ENCODE measurements at regions not wholly inside any gene's neighbourhood (a gene's known extent, or its start where the extent isn't known, plus 50 kb on each side); places are given as distances from the start of the nearest gene placed in this dataset.

DNA sequence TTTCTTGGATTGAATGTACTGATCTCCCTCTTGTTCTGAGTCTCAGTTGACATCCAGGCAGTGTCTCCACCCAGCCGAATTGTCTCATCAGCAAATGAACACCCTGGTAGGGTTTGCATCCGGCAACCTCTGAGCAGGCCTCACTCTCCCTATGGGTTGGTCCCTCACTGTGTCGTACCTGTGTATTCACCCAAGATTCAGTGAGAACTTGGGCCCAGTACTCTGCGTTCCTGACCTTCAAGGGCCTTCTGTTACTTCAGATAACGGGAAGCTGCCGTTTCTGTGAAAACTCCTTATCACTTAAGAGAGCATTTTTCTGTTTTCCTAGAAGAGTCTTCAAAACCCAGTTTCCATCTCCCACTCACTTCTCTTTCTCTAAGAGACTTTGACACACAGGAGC, 915.6 kb downstream of the TBC1D22A start:
- Histone ChIP-seq H3K36me3 (ENCODE audit: control insufficient read depth in 5 of 5, insufficient read depth in 5 of 5, low read length in 5 of 5) (no peaks in the 10 kb centered on the region), H3K27ac (ENCODE audit: low read depth, low read length) (no peak overlapping the region), H3K4me3 (ENCODE audit: low read depth in 1 of 5, low read length in 5 of 5) (no peak overlapping the region)

GRCh38 chr22:47676685-47677084, 914.2 kb downstream of the TBC1D22A start:
- Histone ChIP-seq H3K9ac (ENCODE audit: low read length in 5 of 5) (no peak overlapping the region), H3K4me1 (ENCODE audit: control insufficient read depth in 5 of 5, insufficient read depth in 5 of 5, low read length in 5 of 5) (no peaks in the 10 kb centered on the region), H3K9me3 (ENCODE audit: control insufficient read depth in 5 of 5, low read length in 5 of 5) (peaks cover 0 to 1% (median 0%) of the 10 kb centered on the region in 5 donors), H3K4me3 (ENCODE audit: low read depth in 1 of 5, low read length in 5 of 5) (no peak overlapping the region), H3K27ac (ENCODE audit: low read depth, low read length) (no peak overlapping the region), H3K36me3 (ENCODE audit: control insufficient read depth in 5 of 5, insufficient read depth in 5 of 5, low read length in 5 of 5) (no peaks in the 10 kb centered on the region), H3K27me3 (ENCODE audit: control insufficient read depth in 5 of 5, insufficient read depth in 4 of 5, low read length in 5 of 5) (peaks cover 0 to under 1% (median 0%) of the 10 kb centered on the region in 5 donors)

More for the DNA sequence above, 915.6 kb downstream of the TBC1D22A start:
- H3K4me1 ChIP-seq (ENCODE audit: control insufficient read depth in 5 of 5, insufficient read depth in 5 of 5, low read length in 5 of 5), result no peaks in the 10 kb centered on the region
- H3K9me3 ChIP-seq (ENCODE audit: control insufficient read depth in 5 of 5, low read length in 5 of 5), result peaks cover 0 to 15% (median 10%) of the 10 kb centered on the region in 5 donors
- H3K9ac ChIP-seq (ENCODE audit: low read length in 5 of 5), result no peak overlapping the region
- peaks cover 0 to 8% (median 0%) of the 10 kb centered on the region in 5 donors for H3K27me3 ChIP-seq (ENCODE audit: control insufficient read depth in 5 of 5, insufficient read depth in 4 of 5, low read length in 5 of 5)

- no peaks in the 10 kb centered on the region for H3K9me3 ChIP-seq (ENCODE audit: control insufficient read depth in 5 of 5, low read length in 5 of 5)
- H3K4me1 ChIP-seq (ENCODE audit: control insufficient read depth in 5 of 5, insufficient read depth in 5 of 5, low read length in 5 of 5), result no peaks in the 10 kb centered on the region
- no peaks in the 10 kb centered on the region for H3K27me3 ChIP-seq (ENCODE audit: control insufficient read depth in 5 of 5, insufficient read depth in 4 of 5, low read length in 5 of 5)
Observed at GRCh38 chr22:47674600-47674999, 912.1 kb downstream of the TBC1D22A start.

GRCh38 chr22:47673557-47673956, 911.1 kb downstream of the TBC1D22A start:
- Histone ChIP-seq H3K36me3 (ENCODE audit: control insufficient read depth in 5 of 5, insufficient read depth in 5 of 5, low read length in 5 of 5) (no peaks in the 10 kb centered on the region), H3K9ac (ENCODE audit: low read length in 5 of 5) (no peak overlapping the region), H3K27ac (ENCODE audit: low read depth, low read length) (no peak overlapping the region), H3K27me3 (ENCODE audit: control insufficient read depth in 5 of 5, insufficient read depth in 4 of 5, low read length in 5 of 5) (peaks cover 0 to under 1% (median 0%) of the 10 kb centered on the region in 5 donors), H3K4me1 (ENCODE audit: control insufficient read depth in 5 of 5, insufficient read depth in 5 of 5, low read length in 5 of 5) (no peaks in the 10 kb centered on the region), H3K9me3 (ENCODE audit: control insufficient read depth in 5 of 5, low read length in 5 of 5) (no peaks in the 10 kb centered on the region), H3K4me3 (ENCODE audit: low read depth in 1 of 5, low read length in 5 of 5) (no peak overlapping the region)

More at GRCh38 chr22:47674600-47674999, 912.1 kb downstream of the TBC1D22A start:
- H3K36me3 ChIP-seq (ENCODE audit: control insufficient read depth in 5 of 5, insufficient read depth in 5 of 5, low read length in 5 of 5), result no peaks in the 10 kb centered on the region
- H3K9ac ChIP-seq (ENCODE audit: low read length in 5 of 5), result no peak overlapping the region
- H3K4me3 ChIP-seq (ENCODE audit: low read depth in 1 of 5, low read length in 5 of 5), result no peak overlapping the region
- H3K27ac ChIP-seq (ENCODE audit: low read depth, low read length), result no peak overlapping the region

- Histone ChIP-seq H3K9ac (ENCODE audit: low read length in 5 of 5) (no peak overlapping the region), H3K27me3 (ENCODE audit: control insufficient read depth in 5 of 5, insufficient read depth in 4 of 5, low read length in 5 of 5) (peaks cover 0 to 7% (median 0%) of the 10 kb centered on the region in 5 donors), H3K4me1 (ENCODE audit: control insufficient read depth in 5 of 5, insufficient read depth in 5 of 5, low read length in 5 of 5) (no peaks in the 10 kb centered on the region), H3K27ac (ENCODE audit: low read depth, low read length) (no peak overlapping the region), H3K9me3 (ENCODE audit: control insufficient read depth in 5 of 5, low read length in 5 of 5) (peaks cover 0 to 3% (median 0%) of the 10 kb centered on the region in 5 donors), H3K36me3 (ENCODE audit: control insufficient read depth in 5 of 5, insufficient read depth in 5 of 5, low read length in 5 of 5) (no peaks in the 10 kb centered on the region), H3K4me3 (ENCODE audit: low read depth in 1 of 5, low read length in 5 of 5) (no peak overlapping the region)
Observed at GRCh38 chr22:47672526-47672925, 910.1 kb downstream of the TBC1D22A start.

GRCh38 chr22:47665151-47665550, 902.7 kb downstream of the TBC1D22A start:
- Histone ChIP-seq H3K27me3 (ENCODE audit: control insufficient read depth in 5 of 5, insufficient read depth in 4 of 5, low read length in 5 of 5) (peaks cover 0 to 7% (median 2%) of the 10 kb centered on the region in 5 donors), H3K27ac (ENCODE audit: low read depth, low read length) (no peak overlapping the region), H3K9me3 (ENCODE audit: control insufficient read depth in 5 of 5, low read length in 5 of 5) (peaks cover 0 to 15% (median 3%) of the 10 kb centered on the region in 5 donors), H3K4me3 (ENCODE audit: low read depth in 1 of 5, low read length in 5 of 5) (no peak overlapping the region), H3K9ac (ENCODE audit: low read length in 5 of 5) (no peak overlapping the region), H3K4me1 (ENCODE audit: control insufficient read depth in 5 of 5, insufficient read depth in 5 of 5, low read length in 5 of 5) (no peaks in the 10 kb centered on the region), H3K36me3 (ENCODE audit: control insufficient read depth in 5 of 5, insufficient read depth in 5 of 5, low read length in 5 of 5) (no peaks in the 10 kb centered on the region)

DNA sequence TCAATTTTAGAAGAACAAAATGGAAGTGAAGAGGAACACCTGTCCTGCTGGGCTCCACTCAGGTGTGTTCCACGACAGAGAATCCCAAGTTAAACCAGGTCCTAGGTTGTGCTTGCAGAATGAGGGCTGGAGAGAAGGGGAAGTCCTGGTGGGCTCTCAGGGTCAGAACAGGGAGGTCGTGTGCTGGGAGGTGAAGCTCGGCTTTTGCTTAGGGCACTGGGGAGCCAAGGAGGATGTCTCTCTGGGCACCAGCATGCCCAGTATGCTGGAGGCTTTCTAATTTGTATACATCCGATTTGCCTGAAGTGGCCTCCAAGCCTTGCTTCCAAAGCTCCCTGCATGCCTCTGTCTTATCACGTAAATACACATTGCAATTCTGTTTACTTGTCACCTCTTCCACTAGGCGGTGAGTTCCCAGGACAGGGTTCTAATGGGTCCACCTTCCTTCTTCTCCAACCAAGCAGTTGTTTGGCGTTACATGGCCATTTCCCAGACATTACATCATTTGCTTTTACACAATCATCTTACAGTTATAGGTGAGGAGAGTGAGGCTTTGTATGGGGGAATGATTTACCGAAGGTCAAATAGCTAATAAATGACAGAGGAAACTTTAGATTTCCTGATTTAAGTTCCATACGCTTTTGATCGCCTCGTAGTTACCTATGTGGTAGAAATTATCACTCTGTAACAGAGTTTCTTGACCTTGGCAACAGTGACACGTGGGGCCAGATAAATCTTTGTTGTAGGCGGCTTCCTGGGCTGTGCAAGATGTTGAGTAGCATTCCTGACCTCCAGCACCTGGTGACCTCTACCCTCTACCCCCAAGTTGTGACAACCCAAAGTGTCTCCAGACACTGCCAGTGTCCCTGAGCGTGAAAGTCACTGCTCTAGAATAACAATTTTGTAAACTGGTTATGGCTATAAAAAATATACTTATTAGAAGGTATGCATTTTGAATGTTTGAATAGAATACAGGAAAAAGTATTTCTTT, 901.5 kb downstream of the TBC1D22A start:
- H3K27ac ChIP-seq (ENCODE audit: low read depth, low read length), result no peak overlapping the region
- H3K36me3 ChIP-seq (ENCODE audit: control insufficient read depth in 5 of 5, insufficient read depth in 5 of 5, low read length in 5 of 5), result no peaks in the 10 kb centered on the region
- H3K9ac ChIP-seq (ENCODE audit: low read length in 5 of 5), result no peak overlapping the region
- peaks cover 0 to 7% (median 2%) of the 10 kb centered on the region in 5 donors for H3K27me3 ChIP-seq (ENCODE audit: control insufficient read depth in 5 of 5, insufficient read depth in 4 of 5, low read length in 5 of 5)
- no peak overlapping the region for H3K4me3 ChIP-seq (ENCODE audit: low read depth in 1 of 5, low read length in 5 of 5)
- H3K9me3 ChIP-seq (ENCODE audit: control insufficient read depth in 5 of 5, low read length in 5 of 5), result peaks cover 0 to 15% (median 3%) of the 10 kb centered on the region in 5 donors
- no peaks in the 10 kb centered on the region for H3K4me1 ChIP-seq (ENCODE audit: control insufficient read depth in 5 of 5, insufficient read depth in 5 of 5, low read length in 5 of 5)

- no peaks in the 10 kb centered on the region for H3K4me1 ChIP-seq (ENCODE audit: control insufficient read depth in 5 of 5, insufficient read depth in 5 of 5, low read length in 5 of 5)
- no peak overlapping the region for H3K4me3 ChIP-seq (ENCODE audit: low read depth in 1 of 5, low read length in 5 of 5)
- H3K27me3 ChIP-seq (ENCODE audit: control insufficient read depth in 5 of 5, insufficient read depth in 4 of 5, low read length in 5 of 5), result peaks cover 0 to 8% (median 0%) of the 10 kb centered on the region in 5 donors
- H3K36me3 ChIP-seq (ENCODE audit: control insufficient read depth in 5 of 5, insufficient read depth in 5 of 5, low read length in 5 of 5), result no peaks in the 10 kb centered on the region
- peaks cover 0 to 15% (median 5%) of the 10 kb centered on the region in 5 donors for H3K9me3 ChIP-seq (ENCODE audit: control insufficient read depth in 5 of 5, low read length in 5 of 5)
- no peak overlapping the region for H3K27ac ChIP-seq (ENCODE audit: low read depth, low read length)
- H3K9ac ChIP-seq (ENCODE audit: low read length in 5 of 5), result no peak overlapping the region
Observed at GRCh38 chr22:47659467-47660223, 897.2 kb downstream of the TBC1D22A start.

GRCh38 chr22:47658182-47658581, 895.7 kb downstream of the TBC1D22A start:
- no peak overlapping the region for H3K9ac ChIP-seq (ENCODE audit: low read length in 5 of 5)
- H3K4me1 ChIP-seq (ENCODE audit: control insufficient read depth in 5 of 5, insufficient read depth in 5 of 5, low read length in 5 of 5), result no peaks in the 10 kb centered on the region
- peaks cover 0 to 8% (median 0%) of the 10 kb centered on the region in 5 donors for H3K27me3 ChIP-seq (ENCODE audit: control insufficient read depth in 5 of 5, insufficient read depth in 4 of 5, low read length in 5 of 5)
- H3K27ac ChIP-seq (ENCODE audit: low read depth, low read length), result no peak overlapping the region
- H3K9me3 ChIP-seq (ENCODE audit: control insufficient read depth in 5 of 5, low read length in 5 of 5), result peaks cover 0 to 9% (median 2%) of the 10 kb centered on the region in 5 donors
- no peaks in the 10 kb centered on the region for H3K36me3 ChIP-seq (ENCODE audit: control insufficient read depth in 5 of 5, insufficient read depth in 5 of 5, low read length in 5 of 5)
- no peak overlapping the region for H3K4me3 ChIP-seq (ENCODE audit: low read depth in 1 of 5, low read length in 5 of 5)
